SU-DHL-6 (cell line): ENCODE measurements at regions not wholly inside any gene's neighbourhood (a gene's known extent, or its start where the extent isn't known, plus 50 kb on each side); places are given as distances from the start of the nearest gene placed in this dataset.

Experiments
- H2AFZ ChIP-seq: fragments of 200-600 bp; sonication (generic); 2 replicates; pipeline ENCODE4 v1.6.1; 2014; ENCODE audit warnings: low read depth, mild to moderate bottlenecking, moderate library complexity, mixed read lengths, antibody characterized with exemption, low read length; ENCODE audit not compliant: severe bottlenecking
- H3F3A ChIP-seq: fragments of 200-600 bp; shearing (Covaris generic); 2 replicates; pipeline ENCODE4 v1.6.0; 2016; ENCODE audit warnings: antibody characterized with exemption, mild to moderate bottlenecking; ENCODE audit not compliant: insufficient read depth
- H3K27ac ChIP-seq: fragments of 200-600 bp; sonication (generic); 2 replicates; pipeline ENCODE4 v1.5.1; 2016; ENCODE audit warnings: low read depth, mild to moderate bottlenecking, low read length, moderate library complexity, mixed read lengths
- H3K27me3 ChIP-seq: fragments of 200-600 bp; sonication (generic), shearing (Covaris generic); 2 replicates; pipeline ENCODE4 v1.6.0; 2014; ENCODE audit warnings: mild to moderate bottlenecking, low read length
- H3K36me3 ChIP-seq: fragments of 200-600 bp; sonication (generic); 2 replicates; pipeline ENCODE4 v1.6.1; 2014; ENCODE audit warnings: mild to moderate bottlenecking, low read length, mixed read lengths
- H3K4me2 ChIP-seq: fragments of 300-600, 200-600 bp; shearing (Covaris generic), sonication (generic); 2 replicates; pipeline ENCODE4 v1.6.0; 2014; ENCODE audit warnings: low read length, low read depth, mild to moderate bottlenecking; ENCODE audit not compliant: poor library complexity, severe bottlenecking
- H3K4me3 ChIP-seq: fragments of 200-600 bp; sonication (generic); 2 replicates; pipeline ENCODE4 v1.5.1; 2014; ENCODE audit warnings: antibody characterized with exemption, low read length, mild to moderate bottlenecking, mixed read lengths; ENCODE audit not compliant: insufficient read depth, poor library complexity, severe bottlenecking
- H3K79me2 ChIP-seq: fragments of 200-600 bp; sonication (generic); 2 replicates; pipeline ENCODE4 v1.6.1; 2014; ENCODE audit warnings: mild to moderate bottlenecking, low read length, moderate library complexity; ENCODE audit not compliant: insufficient read depth
- H3K9ac ChIP-seq: fragments of 200-600 bp; sonication (generic); 2 replicates; pipeline ENCODE4 v1.7.0; 2014; ENCODE audit warnings: mild to moderate bottlenecking, low read length
- H3K9me2 ChIP-seq: fragments of 200-600 bp; sonication (generic); replicated peaks from 2 replicates; pipeline ENCODE4 v1.6.1; 2014; ENCODE audit warnings: low read length; ENCODE audit not compliant: insufficient read depth
- H3K9me3 ChIP-seq: fragments of 200-600 bp; sonication (generic); 2 replicates; pipeline ENCODE4 v1.6.1; 2014; ENCODE audit warnings: low read length, mixed read lengths; ENCODE audit not compliant: insufficient read depth
- H4K20me1 ChIP-seq: fragments of 200-600 bp; sonication (generic); 2 replicates; pipeline ENCODE4 v1.6.1; 2014; ENCODE audit warnings: low read depth, mild to moderate bottlenecking, antibody characterized with exemption, low read length, moderate library complexity, mixed read lengths
- EZH2phosphoT487 ChIP-seq: fragments of 200-600 bp; sonication (generic), shearing (Covaris generic); conservative IDR thresholded peaks from 2 replicates; pipeline ENCODE4 v1.6.1; 2018; ENCODE audit warnings: mild to moderate bottlenecking, antibody characterized with exemption, low read length, moderate library complexity, mixed read lengths
- TF ChIP-seq, protein P1 (sequence below): fragments of 200-600 bp; sonication (generic); IDR thresholded peaks from one replicate; pipeline ENCODE4 v1.5.1; 2017; ENCODE audit warnings: antibody characterized with exemption, mild to moderate bottlenecking, low read length, moderate library complexity; ENCODE audit not compliant: insufficient read depth, poor library complexity, severe bottlenecking

DNA sequence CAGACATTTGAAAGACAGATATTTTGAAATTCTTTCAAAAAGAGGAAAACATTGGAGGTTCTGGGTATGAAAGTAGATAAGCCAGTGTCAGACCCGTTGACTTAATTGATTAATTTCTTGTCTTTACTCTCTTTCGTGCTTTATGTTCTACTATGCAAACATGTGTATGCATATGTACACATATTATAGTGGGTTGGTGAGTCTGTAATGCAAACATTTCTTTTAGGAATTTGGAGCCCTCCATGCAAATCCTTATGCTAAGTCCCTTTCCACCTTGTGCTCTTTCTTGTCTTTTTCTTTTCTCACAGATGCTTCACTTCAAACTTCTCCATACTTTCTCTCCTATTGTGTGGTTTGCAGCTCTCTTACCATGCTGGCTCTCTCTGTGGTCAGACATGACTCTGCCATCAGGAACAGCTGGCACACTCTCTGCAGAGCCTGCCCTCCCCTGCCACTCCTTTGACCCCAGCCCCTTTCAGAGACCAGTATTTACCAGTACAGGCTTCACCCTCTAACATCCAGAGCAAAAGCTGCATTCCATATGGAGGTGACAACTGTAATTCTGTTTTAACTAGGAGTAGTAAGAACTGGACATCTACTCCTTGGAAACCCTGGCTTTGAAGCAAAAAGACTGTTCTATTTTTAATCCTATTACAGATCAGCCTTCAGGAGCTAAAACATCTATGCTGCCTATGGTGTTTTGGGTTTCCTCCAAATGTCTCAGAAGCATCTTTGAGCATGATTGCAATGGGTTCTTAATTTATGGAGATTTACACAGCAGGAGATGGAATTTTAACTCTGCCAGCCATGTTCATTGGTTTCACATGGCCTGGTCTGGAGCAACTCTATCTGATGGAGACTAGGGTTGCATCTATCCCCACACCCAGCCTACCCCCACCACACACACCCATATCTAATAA lies 386.9 kb upstream of the FAT3 start:
- Histone ChIP-seq H2AFZ (no peak overlapping the region), H3K9me3 (no peaks in the 10 kb centered on the region), H3K27me3 (no peaks in the 10 kb centered on the region), H3K27ac (no peak overlapping the region), H4K20me1 (no peaks in the 10 kb centered on the region), H3K36me3 (no peaks in the 10 kb centered on the region), H3K4me2 (no peak overlapping the region), H3F3A (no peaks in the 10 kb centered on the region), H3K79me2 (no peaks in the 10 kb centered on the region), H3K9me2 (no peaks in the 10 kb centered on the region), H3K4me3 (no peak overlapping the region), H3K9ac (no peak overlapping the region)
- TF ChIP-seq EZH2phosphoT487 = no peak
- TF ChIP-seq, protein P1, sequence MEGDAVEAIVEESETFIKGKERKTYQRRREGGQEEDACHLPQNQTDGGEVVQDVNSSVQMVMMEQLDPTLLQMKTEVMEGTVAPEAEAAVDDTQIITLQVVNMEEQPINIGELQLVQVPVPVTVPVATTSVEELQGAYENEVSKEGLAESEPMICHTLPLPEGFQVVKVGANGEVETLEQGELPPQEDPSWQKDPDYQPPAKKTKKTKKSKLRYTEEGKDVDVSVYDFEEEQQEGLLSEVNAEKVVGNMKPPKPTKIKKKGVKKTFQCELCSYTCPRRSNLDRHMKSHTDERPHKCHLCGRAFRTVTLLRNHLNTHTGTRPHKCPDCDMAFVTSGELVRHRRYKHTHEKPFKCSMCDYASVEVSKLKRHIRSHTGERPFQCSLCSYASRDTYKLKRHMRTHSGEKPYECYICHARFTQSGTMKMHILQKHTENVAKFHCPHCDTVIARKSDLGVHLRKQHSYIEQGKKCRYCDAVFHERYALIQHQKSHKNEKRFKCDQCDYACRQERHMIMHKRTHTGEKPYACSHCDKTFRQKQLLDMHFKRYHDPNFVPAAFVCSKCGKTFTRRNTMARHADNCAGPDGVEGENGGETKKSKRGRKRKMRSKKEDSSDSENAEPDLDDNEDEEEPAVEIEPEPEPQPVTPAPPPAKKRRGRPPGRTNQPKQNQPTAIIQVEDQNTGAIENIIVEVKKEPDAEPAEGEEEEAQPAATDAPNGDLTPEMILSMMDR = no peak

DNA sequence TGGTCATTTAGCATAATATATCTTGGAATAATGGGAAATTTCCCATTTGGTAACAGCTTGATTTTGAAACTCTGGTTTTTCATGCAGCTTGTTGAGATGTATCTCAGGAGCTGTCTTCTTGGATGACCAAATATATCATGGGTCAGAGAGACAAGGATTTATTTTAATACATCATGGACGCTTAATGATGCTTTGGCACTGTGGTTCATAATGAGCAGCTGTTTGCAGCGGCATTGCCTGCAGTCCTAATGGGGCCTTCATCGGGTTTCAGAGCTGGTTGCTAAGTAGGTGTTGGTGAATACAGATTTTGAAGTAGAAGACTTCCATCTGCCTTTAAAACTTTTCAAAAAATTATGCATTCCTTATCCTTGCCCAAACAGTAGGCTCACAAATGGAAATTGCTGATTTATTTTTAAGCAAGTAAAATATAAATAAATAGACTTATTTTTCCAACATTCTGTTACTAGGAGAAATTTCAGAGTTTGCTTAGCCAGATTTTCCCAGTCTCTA lies 389.5 kb upstream of the FAT3 start:
- no peak overlapping the region for H2AFZ ChIP-seq
- H3K27me3 ChIP-seq = no peaks in the 10 kb centered on the region
- no peak overlapping the region for H3K4me2 ChIP-seq
- H3K4me3 ChIP-seq = no peak overlapping the region
- H3K9me3 ChIP-seq = no peaks in the 10 kb centered on the region
- H4K20me1 ChIP-seq = no peaks in the 10 kb centered on the region
- TF ChIP-seq, protein P1 = no peak
- TF ChIP-seq EZH2phosphoT487 = no peak
- H3K9ac ChIP-seq = no peak overlapping the region
- H3K9me2 ChIP-seq = no peaks in the 10 kb centered on the region
- no peaks in the 10 kb centered on the region for H3F3A ChIP-seq
- H3K36me3 ChIP-seq = no peaks in the 10 kb centered on the region
- no peak overlapping the region for H3K27ac ChIP-seq
- H3K79me2 ChIP-seq = no peaks in the 10 kb centered on the region

DNA sequence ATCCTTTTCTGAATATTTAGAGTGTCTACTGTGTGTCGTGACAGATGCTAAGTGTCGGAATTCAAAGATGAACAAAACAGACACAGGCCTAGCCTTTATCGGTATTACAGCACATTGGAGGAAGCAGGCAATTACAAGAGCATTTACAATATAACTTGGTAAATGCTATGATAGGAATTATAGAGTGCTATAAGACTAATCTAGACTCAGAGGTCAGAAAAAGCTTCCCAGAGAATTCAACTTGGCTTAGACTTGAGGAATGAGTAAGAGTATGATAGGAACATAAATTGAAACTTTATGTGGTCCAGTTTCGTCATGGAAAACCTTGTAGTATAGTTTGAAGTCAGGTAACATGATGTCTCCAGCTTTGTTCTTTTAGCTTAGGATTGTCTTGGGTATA lies 395.7 kb upstream of the FAT3 start:
- no peaks in the 10 kb centered on the region for H3K36me3 ChIP-seq
- H3K4me3 ChIP-seq = no peak overlapping the region
- H3F3A ChIP-seq = no peaks in the 10 kb centered on the region
- no peak overlapping the region for H2AFZ ChIP-seq
- H3K4me2 ChIP-seq = no peak overlapping the region
- H4K20me1 ChIP-seq = no peaks in the 10 kb centered on the region
- no peaks in the 10 kb centered on the region for H3K27me3 ChIP-seq
- H3K27ac ChIP-seq = no peak overlapping the region
- no peaks in the 10 kb centered on the region for H3K79me2 ChIP-seq
- no peaks in the 10 kb centered on the region for H3K9me2 ChIP-seq
- no peak overlapping the region for H3K9ac ChIP-seq
- H3K9me3 ChIP-seq = no peaks in the 10 kb centered on the region
- TF ChIP-seq, protein P1 = no peak
- TF ChIP-seq EZH2phosphoT487 = no peak
